ENCODE measurements at regions not wholly inside any gene's neighbourhood (a gene's known extent, or its start where the extent isn't known, plus 50 kb on each side); places are given as distances from the start of the nearest gene placed in this dataset.

DNA sequence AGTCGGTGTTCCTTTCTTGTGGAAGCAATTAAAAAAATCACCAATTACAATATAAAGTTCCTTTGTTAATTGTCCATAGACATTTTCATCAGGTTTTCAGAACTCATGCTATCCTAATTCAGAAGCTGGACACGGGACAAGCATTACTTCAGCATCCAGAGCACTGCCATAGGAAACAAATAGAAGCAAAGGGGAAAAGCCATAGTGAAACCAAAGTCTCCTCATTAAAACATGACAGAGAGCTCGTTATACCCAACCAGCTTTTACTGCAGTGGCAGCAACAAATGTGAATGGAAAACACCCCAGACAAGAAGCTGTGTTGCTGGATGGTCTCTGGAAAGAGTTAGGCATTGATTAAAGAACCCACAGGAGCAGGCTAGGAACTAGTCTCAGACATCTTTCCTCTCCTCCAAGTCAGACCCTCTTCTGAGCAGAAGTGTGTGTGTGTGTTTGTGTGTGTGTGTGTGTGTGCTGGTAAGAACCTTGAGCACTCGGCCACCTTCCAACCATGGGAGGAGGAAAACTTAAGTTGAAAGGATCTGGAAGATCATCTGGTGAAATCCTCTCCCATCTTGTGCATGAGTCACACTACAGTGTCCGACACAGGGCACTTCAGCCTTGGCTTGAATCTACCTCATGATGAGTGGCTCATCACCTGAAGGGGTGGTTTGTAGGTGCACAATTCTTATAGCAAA is 162.6 kb upstream of the ADAMTS16 start:
- no peak for DNase-seq
- H3K27ac ChIP-seq = no peak overlapping the region
- no peaks in the 10 kb centered on the region for H3K27me3 ChIP-seq
- intact Hi-C loops (cut with DNase I) = no loop called here
- no peak overlapping the region for H3K4me3 ChIP-seq
- no peaks in the 10 kb centered on the region for H3K9me3 ChIP-seq
- no peaks in the 10 kb centered on the region for H3K4me1 ChIP-seq
- WGBS, 2 donors = 32 to 37% methylated on average over 4 to 5 of the region's 5 CpGs
- H3K36me3 ChIP-seq = no peaks in the 10 kb centered on the region
- TF ChIP-seq, protein P1, sequence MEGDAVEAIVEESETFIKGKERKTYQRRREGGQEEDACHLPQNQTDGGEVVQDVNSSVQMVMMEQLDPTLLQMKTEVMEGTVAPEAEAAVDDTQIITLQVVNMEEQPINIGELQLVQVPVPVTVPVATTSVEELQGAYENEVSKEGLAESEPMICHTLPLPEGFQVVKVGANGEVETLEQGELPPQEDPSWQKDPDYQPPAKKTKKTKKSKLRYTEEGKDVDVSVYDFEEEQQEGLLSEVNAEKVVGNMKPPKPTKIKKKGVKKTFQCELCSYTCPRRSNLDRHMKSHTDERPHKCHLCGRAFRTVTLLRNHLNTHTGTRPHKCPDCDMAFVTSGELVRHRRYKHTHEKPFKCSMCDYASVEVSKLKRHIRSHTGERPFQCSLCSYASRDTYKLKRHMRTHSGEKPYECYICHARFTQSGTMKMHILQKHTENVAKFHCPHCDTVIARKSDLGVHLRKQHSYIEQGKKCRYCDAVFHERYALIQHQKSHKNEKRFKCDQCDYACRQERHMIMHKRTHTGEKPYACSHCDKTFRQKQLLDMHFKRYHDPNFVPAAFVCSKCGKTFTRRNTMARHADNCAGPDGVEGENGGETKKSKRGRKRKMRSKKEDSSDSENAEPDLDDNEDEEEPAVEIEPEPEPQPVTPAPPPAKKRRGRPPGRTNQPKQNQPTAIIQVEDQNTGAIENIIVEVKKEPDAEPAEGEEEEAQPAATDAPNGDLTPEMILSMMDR (IDR thresholded peaks at IDR 0.05) = no peak
- TF ChIP-seq POLR2A (IDR thresholded peaks at IDR 0.05) = no peak

DNA sequence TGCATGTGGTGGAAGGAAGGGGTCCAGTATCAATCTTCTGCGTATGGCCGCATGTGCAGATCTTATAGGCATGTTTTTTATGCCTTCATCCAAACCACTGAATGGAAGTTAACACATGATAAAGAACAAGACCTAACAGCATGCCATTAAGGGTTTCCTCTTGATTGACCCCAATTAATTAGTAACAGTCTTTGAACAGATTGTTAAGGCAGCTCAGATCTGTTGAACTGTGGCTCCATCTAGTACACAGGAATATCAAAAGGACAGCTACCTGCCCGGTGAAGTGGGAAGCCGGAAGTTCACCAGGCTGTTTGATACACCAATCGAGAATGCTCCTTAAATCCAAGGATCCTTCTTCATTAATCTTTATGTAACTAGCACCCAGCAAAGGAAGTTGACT is 159.9 kb upstream of the ADAMTS16 start:
- Histone ChIP-seq H3K27me3 (no peaks in the 10 kb centered on the region), H3K4me3 (no peak overlapping the region), H3K4me1 (no peaks in the 10 kb centered on the region), H3K27ac (no peak overlapping the region), H3K9me3 (no peaks in the 10 kb centered on the region), H3K36me3 (no peaks in the 10 kb centered on the region)
- TF ChIP-seq, protein P1 (IDR thresholded peaks at IDR 0.05) = no peak
- no peak for TF ChIP-seq POLR2A (IDR thresholded peaks at IDR 0.05)
- 87 to 91% methylated on average over 5 of the region's 5 CpGs for whole genome bisulfite sequencing, 2 donors
- DNase-seq = no peak
- intact Hi-C loops (cut with DNase I) = no loop called here

DNA sequence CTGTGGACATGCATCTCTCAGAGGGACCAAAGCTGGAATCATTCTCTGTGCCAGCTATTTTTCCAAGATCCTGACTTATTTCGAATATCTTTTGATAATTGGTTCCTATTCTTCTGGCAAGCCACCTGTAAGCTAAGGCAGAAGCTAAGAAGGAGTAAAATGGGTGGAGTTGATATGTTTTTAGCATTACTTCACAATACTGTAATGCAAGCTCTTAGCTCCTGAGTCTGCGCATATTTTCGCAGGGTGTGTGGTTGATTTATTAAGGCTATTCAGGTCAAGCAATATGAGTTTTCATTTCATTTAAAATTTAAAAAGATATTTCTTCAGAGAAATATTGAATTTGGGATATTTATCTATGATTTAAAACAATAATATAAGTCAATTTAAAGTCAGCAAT is 158.5 kb upstream of the ADAMTS16 start:
- Histone ChIP-seq H3K27me3 (no peaks in the 10 kb centered on the region), H3K27ac (no peak overlapping the region), H3K4me3 (no peak overlapping the region), H3K36me3 (no peaks in the 10 kb centered on the region), H3K9me3 (no peaks in the 10 kb centered on the region), H3K4me1 (no peaks in the 10 kb centered on the region)
- 61 to 73% methylated on average over 3 of the region's 3 CpGs for WGBS, 2 donors
- DNase-seq = no peak
- intact Hi-C loops (cut with DNase I) = no loop called here
- TF ChIP-seq POLR2A (IDR thresholded peaks at IDR 0.05) = no peak
- TF ChIP-seq, protein P1 (IDR thresholded peaks at IDR 0.05) = no peak

DNA sequence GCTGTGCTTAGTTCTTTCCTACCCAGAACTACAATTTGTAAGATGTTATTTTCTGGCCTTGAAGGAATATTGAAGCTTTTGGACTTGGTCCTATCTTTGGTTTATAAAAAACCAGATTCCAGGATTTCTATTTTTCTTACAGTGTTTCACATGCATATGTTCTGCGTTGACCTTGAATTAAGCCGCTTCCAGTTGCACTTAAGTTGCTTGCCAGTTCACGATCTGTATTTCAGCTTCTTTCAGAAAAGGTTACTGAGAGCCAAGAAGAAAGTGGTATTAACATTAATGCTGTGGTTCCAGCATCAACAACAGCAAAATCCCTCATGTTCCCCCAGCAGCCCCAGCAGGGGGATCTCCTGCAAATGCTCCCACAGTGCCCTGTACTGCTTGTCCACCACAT is 156.4 kb upstream of the ADAMTS16 start:
- Histone ChIP-seq H3K4me3 (no peak overlapping the region), H3K9me3 (no peaks in the 10 kb centered on the region), H3K36me3 (no peaks in the 10 kb centered on the region), H3K27me3 (no peaks in the 10 kb centered on the region), H3K4me1 (no peaks in the 10 kb centered on the region), H3K27ac (no peak overlapping the region)
- DNase-seq = no peak
- 73 to 76% methylated on average over 3 of the region's 3 CpGs for WGBS, 2 donors
- intact Hi-C loops (cut with DNase I) = no loop called here
- no peak for TF ChIP-seq POLR2A (IDR thresholded peaks at IDR 0.05)
- TF ChIP-seq, protein P1 (IDR thresholded peaks at IDR 0.05) = no peak

DNA sequence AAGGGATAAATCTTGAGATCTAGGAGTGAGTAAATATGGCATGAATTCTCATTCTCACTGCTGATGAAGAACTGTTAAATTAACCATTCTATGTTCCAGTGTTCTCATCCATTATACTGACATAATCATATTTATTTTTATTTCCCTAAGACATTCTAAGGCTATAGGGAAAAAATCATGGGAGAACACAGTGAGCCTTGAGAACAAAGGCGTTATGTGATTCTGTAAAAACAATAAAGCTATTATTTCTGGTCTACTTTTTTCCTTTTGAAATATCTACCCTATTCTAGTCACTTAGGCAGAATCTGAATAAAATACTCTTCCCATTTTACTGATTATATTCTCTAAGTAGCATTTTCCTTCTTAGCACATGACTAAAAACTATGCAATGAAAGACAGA is 155.7 kb upstream of the ADAMTS16 start:
- Histone ChIP-seq H3K4me1 (no peaks in the 10 kb centered on the region), H3K27ac (no peak overlapping the region), H3K4me3 (no peak overlapping the region), H3K9me3 (no peaks in the 10 kb centered on the region), H3K36me3 (no peaks in the 10 kb centered on the region), H3K27me3 (no peaks in the 10 kb centered on the region)
- intact Hi-C loops (cut with DNase I) = no loop called here
- DNase-seq = no peak
- TF ChIP-seq POLR2A (IDR thresholded peaks at IDR 0.05) = no peak
- 90 to 91% methylated on average over 1 of the region's 1 CpG for WGBS, 2 donors

DNA sequence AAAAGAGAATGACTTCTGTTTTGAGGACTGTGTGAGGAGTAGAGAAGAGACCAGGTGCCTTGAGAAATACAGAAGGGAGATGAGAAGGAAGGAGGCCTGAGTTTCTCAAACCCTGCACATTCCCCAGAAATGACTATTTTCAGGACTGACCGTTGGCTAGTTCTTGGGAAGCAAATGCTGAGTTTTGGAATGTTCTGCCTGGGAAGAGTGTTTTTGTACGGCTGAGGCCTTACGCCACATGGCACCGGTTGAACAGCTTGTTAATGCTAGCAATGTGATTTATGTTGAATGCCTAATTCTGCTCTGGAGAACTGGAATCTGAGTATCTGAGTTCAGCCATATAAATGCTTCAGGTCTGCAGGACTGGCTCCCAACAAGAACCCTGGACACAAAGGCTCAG is 152.7 kb upstream of the ADAMTS16 start:
- DNase-seq = no peak

More for the DNA sequence above, 152.7 kb upstream of the ADAMTS16 start:
- H3K27ac ChIP-seq = no peak overlapping the region
- no peaks in the 10 kb centered on the region for H3K36me3 ChIP-seq
- TF ChIP-seq, protein P1 (IDR thresholded peaks at IDR 0.05) = no peak
- TF ChIP-seq POLR2A (IDR thresholded peaks at IDR 0.05) = no peak
- WGBS, 2 donors = 65 to 71% methylated on average over 4 of the region's 4 CpGs
- H3K4me3 ChIP-seq = no peak overlapping the region
- H3K27me3 ChIP-seq = no peaks in the 10 kb centered on the region
- no peaks in the 10 kb centered on the region for H3K9me3 ChIP-seq
- H3K4me1 ChIP-seq = no peaks in the 10 kb centered on the region
- intact Hi-C loops (cut with DNase I) = no loop called here

Measured in esophagus squamous epithelium (tissue), 5 donors.